Fibroblast of skin of abdomen (primary cell): ENCODE measurements at regions not wholly inside any gene's neighbourhood (a gene's known extent, or its start where the extent isn't known, plus 50 kb on each side); places are given as distances from the start of the nearest gene placed in this dataset.

ENCODE experiments used
- DNase-seq: peaks from one replicate; pipeline ENCODE4 v3.0.0-alpha.2; 2013

GRCh38 chr13:40151673-40152072 is 496.2 kb downstream of the COG6 start:
- no peak for DNase-seq

GRCh38 chr13:40152145-40152544 is 496.7 kb downstream of the COG6 start:
- peak; percentile 66 for DNase-seq

- DNase-seq: no peak
These were observed 497.5 kb downstream of the COG6 start for GRCh38 chr13:40152922-40153321.

- no peak for DNase-seq
These were observed 498.1 kb downstream of the COG6 start for GRCh38 chr13:40153516-40153915.

- DNase-seq: no peak
These were observed 499.7 kb downstream of the COG6 start for GRCh38 chr13:40155201-40155600.

- no peak for DNase-seq
These were observed 502.8 kb downstream of the COG6 start for GRCh38 chr13:40158218-40158617.

GRCh38 chr13:40158757-40159156 is 503.3 kb downstream of the COG6 start:
- DNase-seq: no peak

- no peak for DNase-seq
These were observed 504.3 kb downstream of the COG6 start for GRCh38 chr13:40159736-40160135.

GRCh38 chr13:40160618-40161350 is 505.3 kb downstream of the COG6 start:
- DNase-seq: peak; percentile 58

- no peak for DNase-seq
These were observed 505.1 kb downstream of the FOXO1 start for GRCh38 chr13:40161351-40161810.

GRCh38 chr13:40161931-40162330 is 504.5 kb downstream of the FOXO1 start:
- DNase-seq: no peak

- DNase-seq: no peak
These were observed 503.1 kb downstream of the FOXO1 start for GRCh38 chr13:40163066-40164000.

GRCh38 chr13:40164133-40164532 is 502.3 kb downstream of the FOXO1 start:
- no peak for DNase-seq

- DNase-seq: no peak
These were observed 501.0 kb downstream of the FOXO1 start for GRCh38 chr13:40165316-40165932.

- DNase-seq: no peak
These were observed 499.1 kb downstream of the FOXO1 start for GRCh38 chr13:40167327-40167726.

- no peak for DNase-seq
These were observed 497.8 kb downstream of the FOXO1 start for GRCh38 chr13:40168425-40169166.

GRCh38 chr13:40169476-40169875 is 497.0 kb downstream of the FOXO1 start:
- no peak for DNase-seq

- DNase-seq: peak; percentile 40
These were observed 496.4 kb downstream of the FOXO1 start for GRCh38 chr13:40170091-40170490.

GRCh38 chr13:40170982-40171381 is 495.5 kb downstream of the FOXO1 start:
- no peak for DNase-seq

GRCh38 chr13:40171566-40171965 is 494.9 kb downstream of the FOXO1 start:
- peak; percentile 28 for DNase-seq

- DNase-seq: no peak
These were observed 494.3 kb downstream of the FOXO1 start for GRCh38 chr13:40172149-40172591.

- no peak for DNase-seq
These were observed 493.6 kb downstream of the FOXO1 start for GRCh38 chr13:40172878-40173277.
